Stimulated activated CD4-positive, alpha-beta T cell treated with anti-CD3 and anti-CD28 coated beads, TNF-alpha, amount 100 ng/mL, for 24 hours (primary cell): ENCODE measurements at regions not wholly inside any gene's neighbourhood (a gene's known extent, or its start where the extent isn't known, plus 50 kb on each side); places are given as distances from the start of the nearest gene placed in this dataset.
"Not testable (repeated sequence)": the region's sequence is repeated elsewhere in the genome, so short reads cannot be mapped to it uniquely, and the experiment has no call there.

Experiments
- DNase-seq, 3 experiments: peaks; one replicate each; pipeline ENCODE4 v3.0.0-alpha.2; 2020; ENCODE audit warnings: low read depth in 3 of 3

DNA sequence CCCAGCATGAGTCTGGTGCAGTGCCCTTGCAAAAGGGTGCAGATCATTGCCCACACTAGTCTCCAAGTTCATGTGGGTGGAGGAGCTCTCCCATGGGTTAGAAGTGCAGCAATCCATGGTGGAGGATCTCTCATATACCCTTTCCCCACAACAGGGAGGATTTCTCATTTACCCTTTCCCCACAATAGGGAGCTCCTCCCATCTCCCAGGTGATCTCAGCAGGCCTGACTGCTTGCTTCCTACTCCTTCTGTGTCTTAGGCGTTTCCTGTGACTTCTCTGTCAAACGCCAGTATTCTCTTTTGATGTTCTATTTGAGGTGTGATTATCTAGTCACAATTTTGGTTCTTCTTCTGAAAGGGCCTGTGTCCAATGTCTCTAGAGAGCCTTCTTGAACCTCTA lies 133.8 kb upstream of the RFX3 start:
- DNase-seq = no peak

DNA sequence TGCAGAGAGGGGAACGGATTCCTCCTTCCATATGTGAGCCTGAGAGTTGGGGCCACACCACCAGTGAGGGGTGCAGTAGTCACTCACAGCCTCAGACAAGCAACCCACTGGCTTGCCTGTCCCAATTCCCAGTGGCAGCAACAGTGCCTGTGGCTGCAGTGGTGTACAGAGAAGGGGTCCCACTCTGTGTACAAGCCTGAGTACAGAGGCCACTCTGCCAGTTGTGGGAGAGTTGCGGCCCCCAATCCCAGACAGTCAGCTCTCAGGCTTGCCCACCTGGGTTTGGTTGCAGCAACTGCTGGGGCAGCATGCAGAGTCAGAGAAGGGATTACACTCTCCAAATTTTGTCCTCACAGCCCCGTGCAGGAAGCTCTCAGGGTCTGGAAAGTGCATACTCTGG lies 133.2 kb upstream of the RFX3 start:
- no peak for DNase-seq

DNA sequence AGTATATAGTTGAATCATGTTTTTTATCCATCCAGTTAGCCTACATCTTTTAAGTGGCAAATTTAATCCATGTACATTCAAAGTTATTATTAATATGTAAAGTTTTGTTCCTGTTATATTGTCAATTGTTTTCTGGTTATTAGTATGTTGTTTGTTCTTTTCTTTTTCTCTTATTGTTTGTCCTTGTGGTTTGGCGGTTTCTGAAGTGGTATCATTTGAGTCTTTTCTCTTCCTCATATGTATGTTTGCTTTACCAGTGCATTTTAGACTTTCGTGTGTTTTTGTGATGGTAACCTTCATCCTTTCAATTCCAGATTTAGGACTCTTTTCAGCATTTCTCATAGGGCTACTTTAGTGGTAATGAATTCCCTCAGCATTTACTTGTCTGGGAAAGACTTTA lies 130.4 kb upstream of the RFX3 start:
- DNase-seq = no peak

DNA sequence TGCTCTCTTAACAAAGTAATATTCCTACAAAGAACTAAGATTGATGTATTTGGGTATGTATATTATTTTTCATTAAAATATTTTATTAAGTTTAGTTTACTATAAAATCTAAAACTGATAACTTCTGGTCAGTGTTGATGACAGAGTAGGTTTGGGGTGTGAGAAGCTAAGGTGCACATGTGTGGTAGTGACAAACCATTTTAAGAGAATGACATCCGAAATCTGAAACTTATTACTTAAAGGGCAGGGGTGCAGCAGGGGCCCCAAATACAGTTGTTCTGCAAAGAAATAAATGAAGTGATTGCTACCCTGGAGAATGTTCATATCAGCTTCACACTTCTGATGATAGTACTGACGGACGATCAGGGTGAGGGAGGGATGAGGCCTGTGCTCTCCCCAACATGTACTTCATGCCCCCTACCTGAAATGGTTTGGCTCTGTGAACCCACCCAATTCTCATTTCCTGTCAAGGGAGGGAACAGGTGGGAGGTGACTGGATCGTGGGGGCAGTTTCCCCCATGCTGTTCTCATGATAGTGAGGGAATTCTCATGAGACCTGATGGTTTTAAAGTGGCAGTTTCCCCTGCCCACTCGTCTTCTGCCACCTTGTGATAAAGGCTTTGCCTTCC lies 125.3 kb upstream of the RFX3 start:
- DNase-seq = no peak

DNA sequence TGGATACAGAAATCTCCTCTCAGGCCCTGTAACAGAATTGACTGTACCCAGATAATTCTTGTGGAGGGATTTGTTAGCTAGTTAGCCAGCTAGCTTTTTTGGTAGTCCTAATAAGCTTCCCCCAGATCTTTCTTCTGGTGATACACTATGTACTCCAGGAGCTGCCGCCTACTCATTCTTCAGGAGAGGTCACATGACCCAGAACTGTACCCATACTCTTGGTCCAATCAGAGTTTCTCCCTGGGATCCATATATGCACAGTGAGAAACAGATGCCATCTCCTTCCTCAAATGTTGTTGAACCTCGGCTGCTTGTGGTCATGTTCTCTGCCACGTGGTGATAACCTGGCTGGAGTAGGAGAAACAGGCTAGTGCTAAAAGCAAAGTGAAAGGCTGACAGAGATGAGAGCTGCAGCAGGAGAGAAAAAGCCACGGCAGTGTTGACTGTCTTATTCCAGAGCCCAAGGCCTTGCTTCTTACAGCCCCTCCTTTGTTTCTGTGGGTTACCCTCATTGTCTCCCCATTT lies 123.0 kb upstream of the RFX3 start:
- no peak for DNase-seq

DNA sequence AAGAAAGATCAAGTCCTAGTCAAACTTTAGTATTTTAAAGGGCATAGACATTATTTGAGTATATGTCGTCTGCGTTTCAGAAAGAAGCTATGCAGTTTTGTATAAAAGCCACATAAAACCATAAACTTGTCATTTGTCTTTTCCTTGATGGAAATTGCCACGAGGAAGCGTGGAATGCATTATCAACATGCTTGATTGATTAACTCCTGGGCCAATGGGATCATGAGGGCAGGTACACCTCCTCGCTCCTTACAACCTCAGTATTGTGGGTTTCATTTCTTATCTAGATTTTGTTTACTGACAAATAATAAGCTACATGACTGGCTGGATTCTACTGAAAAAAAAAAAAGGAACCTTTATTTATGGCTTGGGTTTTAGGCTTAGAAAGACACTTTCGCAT lies 122.5 kb upstream of the RFX3 start:
- DNase-seq = no peak

DNA sequence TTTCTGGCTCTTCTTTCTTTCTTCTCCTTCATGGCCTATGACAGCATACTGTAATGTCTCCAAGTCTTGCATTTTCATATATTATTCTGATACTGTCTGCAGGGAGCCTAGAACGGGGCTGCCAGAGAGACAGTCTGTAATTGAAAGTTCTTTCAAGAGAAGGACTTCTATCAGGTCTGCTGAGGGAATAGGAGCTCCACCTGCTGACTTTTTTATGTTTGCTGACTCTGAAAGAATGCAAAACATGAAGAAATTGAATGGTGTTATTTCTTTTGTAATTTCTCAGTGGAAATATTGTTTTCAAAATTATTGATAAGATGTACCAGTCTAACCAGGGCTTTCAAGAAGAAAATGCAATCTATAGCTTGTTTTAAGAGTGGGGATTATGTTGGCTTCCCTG lies 121.9 kb upstream of the RFX3 start:
- DNase-seq = no peak

DNA sequence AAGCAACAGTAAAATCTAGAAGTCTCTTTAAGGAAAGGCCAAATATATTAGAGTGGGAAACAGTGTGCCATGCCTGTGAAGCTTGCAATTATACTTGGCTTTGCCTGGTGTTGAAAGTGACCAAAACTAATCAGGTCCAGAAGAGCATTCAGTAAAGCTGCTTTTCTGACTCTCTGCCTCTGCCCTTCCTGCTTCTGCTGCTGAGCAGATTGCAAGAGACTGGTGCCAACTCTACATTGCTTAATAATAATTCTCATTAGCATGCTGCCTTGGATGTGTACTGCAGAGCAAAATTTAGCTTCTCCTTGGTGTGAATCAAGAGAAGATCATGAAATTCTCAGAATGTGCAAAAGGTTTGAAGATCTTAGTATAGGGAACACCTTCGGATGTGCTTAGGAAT lies 120.4 kb upstream of the RFX3 start:
- DNase-seq = no peak

DNA sequence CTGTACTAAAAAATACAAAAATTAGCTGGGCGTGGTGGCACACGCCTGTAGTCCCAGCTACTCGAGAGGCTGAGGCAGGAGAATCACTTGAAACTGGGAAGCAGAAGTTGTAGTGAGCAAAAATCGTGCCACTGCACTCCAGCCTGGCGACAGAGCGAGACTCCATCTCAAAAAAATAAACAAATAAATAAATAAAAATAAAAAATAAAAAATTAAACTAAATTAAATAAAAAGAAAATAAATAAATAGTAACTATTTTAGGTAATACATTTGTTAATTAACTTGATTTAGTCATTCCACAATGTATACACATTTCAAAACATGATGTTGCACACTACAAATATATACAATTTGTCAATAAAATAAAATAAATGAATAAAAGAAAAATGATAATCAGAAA lies 116.3 kb upstream of the RFX3 start:
- DNase-seq = not testable (repeated sequence)

DNA sequence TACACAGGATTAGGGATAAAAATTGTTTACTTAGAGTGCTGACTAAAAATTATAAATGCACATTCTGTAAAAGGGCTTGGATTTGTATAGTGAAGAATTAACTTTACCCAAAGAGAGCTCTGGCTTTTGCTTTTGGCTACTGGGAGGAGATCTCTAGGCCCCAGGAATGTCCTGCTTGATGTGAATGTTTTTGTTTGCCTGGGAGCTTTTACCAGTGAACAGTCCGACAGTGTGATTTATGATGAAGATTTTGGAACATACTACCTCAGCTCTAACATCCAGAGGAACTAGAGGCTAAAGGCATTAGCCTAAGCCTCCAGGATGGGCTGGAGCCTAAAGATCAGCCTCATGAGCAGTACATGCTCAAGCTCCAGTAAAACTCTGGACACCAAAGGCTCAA lies 103.7 kb upstream of the RFX3 start:
- DNase-seq = no peak

DNA sequence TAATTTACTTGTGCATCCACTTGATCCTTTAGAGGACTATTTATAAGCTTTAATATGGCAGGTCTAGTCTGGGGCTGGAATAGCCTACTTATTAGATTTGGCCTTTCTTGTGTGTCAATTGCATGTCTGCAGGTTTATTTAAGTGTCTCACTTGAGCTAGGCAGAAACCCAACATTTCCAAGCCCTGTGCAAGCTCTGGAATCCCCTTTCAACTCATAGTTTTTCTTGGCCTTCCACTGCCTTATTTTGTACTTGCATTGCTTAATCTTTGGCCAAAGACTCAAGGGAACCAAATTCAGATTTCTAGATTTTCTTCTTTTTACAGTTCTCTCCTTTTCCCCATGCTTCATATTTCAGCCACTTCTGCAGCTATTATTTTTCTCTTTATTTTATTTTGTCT lies 102.4 kb upstream of the RFX3 start:
- DNase-seq = no peak

DNA sequence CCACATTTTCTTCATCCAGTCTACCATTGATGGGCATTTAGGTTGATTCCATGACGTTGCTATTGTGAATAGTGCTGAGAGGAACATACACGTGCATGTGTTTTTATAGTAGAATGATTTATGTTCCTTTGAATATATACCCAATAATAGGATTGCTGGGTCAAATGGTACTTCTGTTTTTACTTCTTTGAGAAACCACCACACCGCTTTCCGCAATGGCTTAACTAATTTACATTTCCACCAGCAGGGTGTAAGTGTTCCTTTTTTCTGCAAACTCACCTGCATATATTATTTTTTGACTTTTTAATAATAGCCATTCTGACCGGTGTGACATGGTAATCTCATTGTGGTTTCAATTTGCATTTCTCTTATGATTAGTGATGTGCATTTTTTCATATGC lies 82.2 kb upstream of the RFX3 start:
- DNase-seq = no peak

DNA sequence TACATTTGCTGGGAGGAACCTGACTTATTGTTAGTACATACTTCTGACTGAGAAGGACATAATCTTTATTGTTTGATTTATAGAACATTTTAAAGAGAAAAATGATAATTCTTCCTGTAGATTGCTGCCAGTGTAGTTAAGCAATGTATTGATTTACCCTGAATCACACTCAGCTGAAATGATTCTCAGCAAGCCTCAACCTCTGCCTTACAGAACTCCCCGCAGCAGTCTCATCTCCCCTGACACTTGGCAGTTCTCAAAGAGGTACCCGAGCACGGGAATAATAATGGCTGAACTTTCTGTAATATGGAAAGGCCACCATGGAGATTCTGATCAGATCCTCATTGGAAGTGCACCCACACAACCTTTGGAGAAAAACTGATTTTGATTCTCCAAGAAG lies 74.9 kb upstream of the RFX3 start:
- DNase-seq = no peak

DNA sequence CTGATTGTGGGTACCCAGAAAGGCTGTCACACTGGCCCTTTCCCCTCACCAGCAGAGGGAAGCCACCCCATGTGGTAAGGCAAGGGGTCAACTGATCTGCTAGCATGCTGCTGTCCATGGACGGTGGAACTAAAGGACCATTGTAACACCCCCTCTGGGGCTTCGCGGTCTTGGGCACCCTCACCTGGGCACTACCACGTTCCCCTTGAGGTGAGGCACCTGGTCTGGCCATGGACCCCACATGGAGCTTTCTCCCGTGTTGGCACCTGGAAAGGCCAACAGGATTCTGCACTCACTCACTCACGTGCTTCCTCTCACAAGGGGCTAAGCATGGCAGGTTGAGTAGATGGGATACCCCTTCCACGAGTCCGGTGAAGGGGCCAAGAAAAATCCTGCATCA lies 72.0 kb upstream of the RFX3 start:
- DNase-seq = no peak

DNA sequence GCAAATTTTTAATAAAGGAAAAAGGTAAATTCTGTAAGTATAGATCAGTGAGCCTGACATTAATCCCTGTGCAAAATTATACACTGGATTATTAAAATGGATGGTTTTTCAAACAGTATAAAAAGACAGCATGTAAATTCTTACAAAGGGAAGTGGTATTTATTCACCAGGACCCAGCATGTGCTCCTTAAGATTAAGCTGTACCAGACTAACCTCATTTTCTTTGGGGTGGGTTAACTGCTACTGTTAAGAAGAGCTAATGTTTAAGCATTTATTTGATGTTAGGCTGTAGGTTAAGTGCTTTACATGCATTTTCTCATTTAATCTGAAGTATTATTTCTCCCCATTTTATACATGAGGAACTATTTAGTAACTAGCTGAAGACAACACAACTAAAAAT lies 60.3 kb upstream of the RFX3 start:
- DNase-seq = no peak

DNA sequence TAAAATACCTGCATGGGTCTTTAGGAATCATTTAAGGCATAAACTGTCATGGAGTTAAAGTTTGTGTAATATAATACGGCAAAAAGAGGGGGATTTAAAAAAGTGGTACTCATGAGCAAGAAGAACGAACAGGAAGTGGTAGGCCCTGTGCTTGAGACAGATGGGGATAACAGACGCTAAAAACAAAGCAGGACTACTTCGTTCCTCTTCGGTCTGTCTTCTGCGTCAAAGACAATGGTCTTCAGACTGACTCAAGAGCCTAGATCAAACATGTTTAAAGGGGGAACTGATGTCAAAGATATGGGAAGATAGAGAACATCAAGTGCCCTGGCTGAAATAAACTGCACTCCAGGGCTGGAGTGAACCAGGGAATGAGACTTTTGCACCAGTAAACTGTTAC lies 59.8 kb upstream of the RFX3 start:
- DNase-seq = no peak

DNA sequence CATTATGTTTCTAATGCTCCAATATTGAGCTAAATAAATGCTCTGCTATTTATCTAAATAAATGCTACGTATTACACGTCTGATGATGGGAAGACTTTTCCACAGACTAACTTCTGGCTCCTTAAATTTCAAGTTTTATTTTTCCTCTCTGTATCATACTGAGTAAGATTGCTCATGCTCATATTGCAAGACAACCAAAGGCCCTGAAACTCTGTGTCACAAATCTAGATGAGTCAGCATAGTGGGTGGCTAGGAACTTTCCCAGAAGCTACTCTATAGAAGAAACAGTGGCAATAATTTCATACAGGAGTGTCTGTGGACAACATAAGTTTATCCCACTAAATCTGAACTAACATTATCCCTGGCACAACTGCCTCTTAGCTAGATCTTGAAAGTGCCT lies 53.0 kb upstream of the RFX3 start:
- peak in 1 of 3 experiments; percentile 5 for DNase-seq

DNA sequence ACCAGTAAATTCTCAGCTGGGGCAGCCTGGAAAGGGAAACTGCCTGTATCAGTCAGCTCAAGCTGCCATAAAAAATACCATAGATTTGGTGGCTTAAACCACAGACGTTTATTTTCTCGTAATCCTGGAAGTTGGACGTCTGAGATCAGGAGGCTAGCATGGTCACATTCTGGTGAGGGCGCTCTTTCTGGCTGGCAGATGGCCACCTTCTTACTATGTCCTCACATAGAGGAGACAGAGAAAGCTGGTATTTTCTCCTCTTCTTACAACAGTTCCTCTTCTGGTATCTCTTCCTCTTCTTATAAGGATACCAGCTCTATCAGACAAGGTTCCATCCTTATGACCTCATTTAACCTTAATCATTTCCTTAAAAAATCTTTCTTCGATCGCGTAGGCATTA lies 50.5 kb upstream of the RFX3 start:
- no peak for DNase-seq

DNA sequence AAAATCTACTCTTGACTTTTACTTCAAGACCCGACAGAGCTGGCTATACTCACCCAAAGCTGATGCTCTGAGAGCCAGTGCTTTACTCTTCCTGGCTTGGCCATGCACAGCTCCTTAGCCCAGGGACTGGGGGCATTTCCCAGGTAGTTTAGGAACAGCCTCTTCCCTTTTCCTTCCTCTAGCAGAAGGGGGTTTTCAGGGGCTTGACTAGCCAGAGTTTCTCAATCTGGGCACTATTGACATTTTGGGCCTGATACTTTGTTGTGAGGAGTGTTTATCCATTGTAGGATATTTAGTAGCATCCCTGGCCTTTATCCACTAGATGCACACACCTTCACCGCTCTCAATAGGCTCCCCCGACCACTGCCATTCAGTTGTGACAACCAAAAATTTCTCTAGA lies 50.0 kb upstream of the RFX3 start:
- DNase-seq = no peak
